WTC11 (cell line): ENCODE measurements at regions not wholly inside any gene's neighbourhood (a gene's known extent, or its start where the extent isn't known, plus 50 kb on each side); places are given as distances from the start of the nearest gene placed in this dataset.

Source experiments
- ATAC-seq: fragments of 200-7000 bp; cut with Tn5 transposase; 2 replicates; pipeline ENCODE4 v1.10.0; 2021; ENCODE audit warnings: mild to moderate bottlenecking, moderate library complexity
- CTCF ChIA-PET: fragments of 300-600 bp; sonication (Branson Sonifier 250); formaldehyde crosslinking; loops from one replicate; lab custom pipeline; 2021; ENCODE audit warnings: antibody characterized with exemption; lab: Charles Lee
- POLR2A ChIA-PET: fragments of 350-600 bp; sonication (Branson Sonifier 250); formaldehyde crosslinking; loops from one replicate; lab custom pipeline; 2021; ENCODE audit warnings: antibody characterized with exemption; lab: Charles Lee
- DNase-seq: peaks from one replicate; pipeline ENCODE4 v3.0.0; 2021; ENCODE audit warnings: low spot score
- H3K27ac Mint-ChIP-seq: 2 replicates; pipeline ENCODE4 v1.8.0; 2021; ENCODE audit warnings: mixed read lengths
- H3K27me3 Mint-ChIP-seq: 2 replicates; pipeline ENCODE4 v1.8.0; 2021; ENCODE audit warnings: low read depth, mild to moderate bottlenecking, moderate library complexity, mixed read lengths
- H3K36me3 Mint-ChIP-seq: 2 replicates; pipeline ENCODE4 v1.8.0; 2021; ENCODE audit warnings: mixed read lengths
- H3K4me1 Mint-ChIP-seq: 2 replicates; pipeline ENCODE4 v1.8.0; 2022; ENCODE audit warnings: mixed read lengths
- H3K4me3 Mint-ChIP-seq: 2 replicates; pipeline ENCODE4 v1.8.0; 2021; ENCODE audit warnings: mild to moderate bottlenecking, moderate library complexity, mixed read lengths
- H3K9me3 Mint-ChIP-seq: 2 replicates; pipeline ENCODE4 v1.8.0; 2021; ENCODE audit warnings: mixed read lengths
- CREM ChIP-seq: sonication (generic); formaldehyde crosslinking; IDR thresholded peaks from 2 replicates; pipeline ENCODE4 v1.8.1; 2022; ENCODE audit warnings: mild to moderate bottlenecking, missing genetic modification reagents, moderate library complexity
- ESRRA ChIP-seq: sonication (generic); formaldehyde crosslinking; IDR thresholded peaks from 2 replicates; pipeline ENCODE4 v1.8.1; 2022; ENCODE audit warnings: mild to moderate bottlenecking, missing genetic modification reagents, borderline replicate concordance
- FOXJ3 ChIP-seq: sonication (generic); formaldehyde crosslinking; IDR thresholded peaks from 2 replicates; pipeline ENCODE4 v1.9.0; 2021; ENCODE audit warnings: missing genetic modification reagents, mild to moderate bottlenecking, borderline replicate concordance
- GTF2I ChIP-seq: fragments of 250-450 bp; sonication (Bioruptor Pico); conservative IDR thresholded peaks from 2 replicates; pipeline ENCODE4 v1.4.0; 2021; ENCODE audit warnings: mild to moderate bottlenecking
- HMGA2 ChIP-seq: fragments of 250-450 bp; sonication (Bioruptor Pico); IDR thresholded peaks from 2 replicates; pipeline ENCODE4 v1.4.0; 2021; ENCODE audit warnings: mild to moderate bottlenecking, moderate library complexity
- IRF2 ChIP-seq: sonication (generic); formaldehyde crosslinking; IDR thresholded peaks from 2 replicates; pipeline ENCODE4 v1.8.0; 2022; ENCODE audit warnings: low read depth, missing genetic modification reagents, borderline replicate concordance
- JAZF1 ChIP-seq: fragments of 250-450 bp; sonication (Bioruptor Pico); IDR thresholded peaks from 2 replicates; pipeline ENCODE4 v1.9.0; 2021; ENCODE audit warnings: moderate library complexity, mild to moderate bottlenecking, inconsistent platforms
- MYBL2 ChIP-seq: sonication (generic); formaldehyde crosslinking; IDR thresholded peaks from 2 replicates; pipeline ENCODE4 v1.8.1; 2023; ENCODE audit warnings: mild to moderate bottlenecking, moderate library complexity, missing genetic modification reagents
- NFATC4 ChIP-seq: fragments of 250-450 bp; sonication (Bioruptor Pico); IDR thresholded peaks from 2 replicates; pipeline ENCODE4 v1.9.0; 2021; ENCODE audit warnings: mild to moderate bottlenecking
- NFYB ChIP-seq: sonication (generic); formaldehyde crosslinking; conservative IDR thresholded peaks from 2 replicates; pipeline ENCODE4 v1.8.0; 2022; ENCODE audit warnings: low read depth, missing genetic modification reagents
- NR2C2 ChIP-seq: sonication (generic); formaldehyde crosslinking; IDR thresholded peaks from 2 replicates; pipeline ENCODE4 v1.8.0; 2022; ENCODE audit warnings: mild to moderate bottlenecking, missing genetic modification reagents
- SMAD4 ChIP-seq: sonication (generic); formaldehyde crosslinking; IDR thresholded peaks from 2 replicates; pipeline ENCODE4 v1.8.0; 2022; ENCODE audit warnings: mild to moderate bottlenecking, missing genetic modification reagents
- SP1 ChIP-seq: sonication (generic); formaldehyde crosslinking; conservative IDR thresholded peaks from 2 replicates; pipeline ENCODE4 v1.8.1; 2022; ENCODE audit warnings: missing genetic modification reagents
- ZNF121 ChIP-seq: sonication (generic); formaldehyde crosslinking; IDR thresholded peaks from 2 replicates; pipeline ENCODE4 v1.8.0; 2023; ENCODE audit warnings: missing genetic modification reagents
- ZNF232 ChIP-seq: sonication (generic); formaldehyde crosslinking; IDR thresholded peaks from 2 replicates; pipeline ENCODE4 v1.8.0; 2022; ENCODE audit warnings: mild to moderate bottlenecking, missing genetic modification reagents
- ZNF396 ChIP-seq: fragments of 250-450 bp; sonication (Bioruptor Pico); IDR thresholded peaks from 2 replicates; pipeline ENCODE4 v1.8.0; 2021; ENCODE audit warnings: mild to moderate bottlenecking, moderate library complexity, borderline replicate concordance
- TF ChIP-seq, protein P1 (sequence below): sonication (generic); formaldehyde crosslinking; IDR thresholded peaks from 2 replicates; pipeline ENCODE4 v1.8.0; 2023; ENCODE audit warnings: missing genetic modification reagents, mild to moderate bottlenecking, borderline replicate concordance
- TF ChIP-seq, protein P2 (sequence below): sonication (generic); formaldehyde crosslinking; IDR thresholded peaks from 2 replicates; pipeline ENCODE4 v1.8.0; 2022; ENCODE audit warnings: mild to moderate bottlenecking, missing genetic modification reagents
- TF ChIP-seq, protein P3 (sequence below): sonication (generic); formaldehyde crosslinking; IDR thresholded peaks from 2 replicates; pipeline ENCODE4 v1.8.1; 2023; ENCODE audit warnings: mild to moderate bottlenecking, missing genetic modification reagents
- TF ChIP-seq, protein P4 (sequence below): sonication (generic); formaldehyde crosslinking; IDR thresholded peaks from 2 replicates; pipeline ENCODE4 v1.8.0; 2022; ENCODE audit warnings: mild to moderate bottlenecking, missing genetic modification reagents
- TF ChIP-seq, protein P5 (sequence below): sonication (generic); formaldehyde crosslinking; IDR thresholded peaks from 2 replicates; pipeline ENCODE4 v1.8.1; 2023; ENCODE audit warnings: mild to moderate bottlenecking, moderate library complexity, missing genetic modification reagents
- TF ChIP-seq, protein P6 (sequence below): sonication (generic); formaldehyde crosslinking; IDR thresholded peaks from 2 replicates; pipeline ENCODE4 v1.8.1; 2023; ENCODE audit warnings: mild to moderate bottlenecking, missing genetic modification reagents, moderate library complexity
- TF ChIP-seq, protein P7 (sequence below): sonication (generic); formaldehyde crosslinking; IDR thresholded peaks from 2 replicates; pipeline ENCODE4 v1.8.1; 2022; ENCODE audit warnings: low read depth, mild to moderate bottlenecking, moderate library complexity, missing genetic modification reagents, borderline replicate concordance
- TF ChIP-seq, protein P8 (sequence below): fragments of 250-450 bp; sonication (Bioruptor Pico); IDR thresholded peaks from 2 replicates; pipeline ENCODE4 v1.9.0; 2021; ENCODE audit warnings: moderate library complexity, mild to moderate bottlenecking, inconsistent platforms, borderline replicate concordance

DNA sequence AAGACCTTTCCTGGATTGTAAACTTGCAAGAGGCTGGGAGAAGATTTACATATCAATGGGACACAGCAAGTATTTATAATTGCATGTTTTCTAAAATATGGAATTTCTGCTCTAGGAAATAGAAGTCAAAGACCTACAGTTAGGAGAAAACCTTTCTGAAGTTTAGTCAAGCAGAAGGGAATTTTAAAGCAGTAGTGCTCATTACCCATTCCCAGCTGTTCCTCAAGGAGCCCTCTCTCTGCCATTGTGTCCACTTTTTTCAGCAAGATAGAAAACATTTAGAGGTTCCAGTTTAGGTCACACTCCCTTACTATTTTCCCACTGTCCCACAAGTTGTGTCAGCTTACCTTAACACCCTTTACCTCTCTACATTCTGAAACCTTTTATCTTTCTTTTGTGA, 584.0 kb upstream of the CHAC2 start:
- Mint-ChIP-seq H3K36me3 (no peaks in the 10 kb centered on the region), H3K4me3 (no peak overlapping the region), H3K27me3 (no peaks in the 10 kb centered on the region), H3K4me1 (peaks cover 30% of the 10 kb centered on the region), H3K27ac (no peak overlapping the region), H3K9me3 (no peaks in the 10 kb centered on the region)
- ATAC-seq (no peak), DNase-seq (no peak)
- POLR2A ChIA-PET = no interaction called here
- no peak for TF ChIP-seq JAZF1
- no peak for TF ChIP-seq IRF2 (CRISPR knock-in tag)
- TF ChIP-seq, protein P1, sequence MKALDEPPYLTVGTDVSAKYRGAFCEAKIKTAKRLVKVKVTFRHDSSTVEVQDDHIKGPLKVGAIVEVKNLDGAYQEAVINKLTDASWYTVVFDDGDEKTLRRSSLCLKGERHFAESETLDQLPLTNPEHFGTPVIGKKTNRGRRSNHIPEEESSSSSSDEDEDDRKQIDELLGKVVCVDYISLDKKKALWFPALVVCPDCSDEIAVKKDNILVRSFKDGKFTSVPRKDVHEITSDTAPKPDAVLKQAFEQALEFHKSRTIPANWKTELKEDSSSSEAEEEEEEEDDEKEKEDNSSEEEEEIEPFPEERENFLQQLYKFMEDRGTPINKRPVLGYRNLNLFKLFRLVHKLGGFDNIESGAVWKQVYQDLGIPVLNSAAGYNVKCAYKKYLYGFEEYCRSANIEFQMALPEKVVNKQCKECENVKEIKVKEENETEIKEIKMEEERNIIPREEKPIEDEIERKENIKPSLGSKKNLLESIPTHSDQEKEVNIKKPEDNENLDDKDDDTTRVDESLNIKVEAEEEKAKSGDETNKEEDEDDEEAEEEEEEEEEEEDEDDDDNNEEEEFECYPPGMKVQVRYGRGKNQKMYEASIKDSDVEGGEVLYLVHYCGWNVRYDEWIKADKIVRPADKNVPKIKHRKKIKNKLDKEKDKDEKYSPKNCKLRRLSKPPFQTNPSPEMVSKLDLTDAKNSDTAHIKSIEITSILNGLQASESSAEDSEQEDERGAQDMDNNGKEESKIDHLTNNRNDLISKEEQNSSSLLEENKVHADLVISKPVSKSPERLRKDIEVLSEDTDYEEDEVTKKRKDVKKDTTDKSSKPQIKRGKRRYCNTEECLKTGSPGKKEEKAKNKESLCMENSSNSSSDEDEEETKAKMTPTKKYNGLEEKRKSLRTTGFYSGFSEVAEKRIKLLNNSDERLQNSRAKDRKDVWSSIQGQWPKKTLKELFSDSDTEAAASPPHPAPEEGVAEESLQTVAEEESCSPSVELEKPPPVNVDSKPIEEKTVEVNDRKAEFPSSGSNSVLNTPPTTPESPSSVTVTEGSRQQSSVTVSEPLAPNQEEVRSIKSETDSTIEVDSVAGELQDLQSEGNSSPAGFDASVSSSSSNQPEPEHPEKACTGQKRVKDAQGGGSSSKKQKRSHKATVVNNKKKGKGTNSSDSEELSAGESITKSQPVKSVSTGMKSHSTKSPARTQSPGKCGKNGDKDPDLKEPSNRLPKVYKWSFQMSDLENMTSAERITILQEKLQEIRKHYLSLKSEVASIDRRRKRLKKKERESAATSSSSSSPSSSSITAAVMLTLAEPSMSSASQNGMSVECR = no peak
- no peak for TF ChIP-seq FOXJ3 (CRISPR knock-in tag)
- TF ChIP-seq ZNF121 = no peak
- TF ChIP-seq, protein P2, sequence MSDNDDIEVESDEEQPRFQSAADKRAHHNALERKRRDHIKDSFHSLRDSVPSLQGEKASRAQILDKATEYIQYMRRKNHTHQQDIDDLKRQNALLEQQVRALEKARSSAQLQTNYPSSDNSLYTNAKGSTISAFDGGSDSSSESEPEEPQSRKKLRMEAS = no peak
- TF ChIP-seq, protein P3, sequence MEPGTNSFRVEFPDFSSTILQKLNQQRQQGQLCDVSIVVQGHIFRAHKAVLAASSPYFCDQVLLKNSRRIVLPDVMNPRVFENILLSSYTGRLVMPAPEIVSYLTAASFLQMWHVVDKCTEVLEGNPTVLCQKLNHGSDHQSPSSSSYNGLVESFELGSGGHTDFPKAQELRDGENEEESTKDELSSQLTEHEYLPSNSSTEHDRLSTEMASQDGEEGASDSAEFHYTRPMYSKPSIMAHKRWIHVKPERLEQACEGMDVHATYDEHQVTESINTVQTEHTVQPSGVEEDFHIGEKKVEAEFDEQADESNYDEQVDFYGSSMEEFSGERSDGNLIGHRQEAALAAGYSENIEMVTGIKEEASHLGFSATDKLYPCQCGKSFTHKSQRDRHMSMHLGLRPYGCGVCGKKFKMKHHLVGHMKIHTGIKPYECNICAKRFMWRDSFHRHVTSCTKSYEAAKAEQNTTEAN = no peak
- TF ChIP-seq, protein P4, sequence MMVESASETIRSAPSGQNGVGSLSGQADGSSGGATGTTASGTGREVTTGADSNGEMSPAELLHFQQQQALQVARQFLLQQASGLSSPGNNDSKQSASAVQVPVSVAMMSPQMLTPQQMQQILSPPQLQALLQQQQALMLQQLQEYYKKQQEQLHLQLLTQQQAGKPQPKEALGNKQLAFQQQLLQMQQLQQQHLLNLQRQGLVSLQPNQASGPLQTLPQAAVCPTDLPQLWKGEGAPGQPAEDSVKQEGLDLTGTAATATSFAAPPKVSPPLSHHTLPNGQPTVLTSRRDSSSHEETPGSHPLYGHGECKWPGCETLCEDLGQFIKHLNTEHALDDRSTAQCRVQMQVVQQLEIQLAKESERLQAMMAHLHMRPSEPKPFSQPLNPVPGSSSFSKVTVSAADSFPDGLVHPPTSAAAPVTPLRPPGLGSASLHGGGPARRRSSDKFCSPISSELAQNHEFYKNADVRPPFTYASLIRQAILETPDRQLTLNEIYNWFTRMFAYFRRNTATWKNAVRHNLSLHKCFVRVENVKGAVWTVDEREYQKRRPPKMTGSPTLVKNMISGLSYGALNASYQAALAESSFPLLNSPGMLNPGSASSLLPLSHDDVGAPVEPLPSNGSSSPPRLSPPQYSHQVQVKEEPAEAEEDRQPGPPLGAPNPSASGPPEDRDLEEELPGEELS (CRISPR knock-in tag) = no peak
- no peak for TF ChIP-seq ZNF396 (CRISPR knock-in tag)
- TF ChIP-seq ESRRA = no peak
- no peak for TF ChIP-seq MYBL2
- no peak for TF ChIP-seq CREM (CRISPR knock-in tag)
- no peak for TF ChIP-seq ZNF232 (CRISPR knock-in tag)
- no peak for TF ChIP-seq SP1 (CRISPR knock-in tag)
- TF ChIP-seq, protein P5, sequence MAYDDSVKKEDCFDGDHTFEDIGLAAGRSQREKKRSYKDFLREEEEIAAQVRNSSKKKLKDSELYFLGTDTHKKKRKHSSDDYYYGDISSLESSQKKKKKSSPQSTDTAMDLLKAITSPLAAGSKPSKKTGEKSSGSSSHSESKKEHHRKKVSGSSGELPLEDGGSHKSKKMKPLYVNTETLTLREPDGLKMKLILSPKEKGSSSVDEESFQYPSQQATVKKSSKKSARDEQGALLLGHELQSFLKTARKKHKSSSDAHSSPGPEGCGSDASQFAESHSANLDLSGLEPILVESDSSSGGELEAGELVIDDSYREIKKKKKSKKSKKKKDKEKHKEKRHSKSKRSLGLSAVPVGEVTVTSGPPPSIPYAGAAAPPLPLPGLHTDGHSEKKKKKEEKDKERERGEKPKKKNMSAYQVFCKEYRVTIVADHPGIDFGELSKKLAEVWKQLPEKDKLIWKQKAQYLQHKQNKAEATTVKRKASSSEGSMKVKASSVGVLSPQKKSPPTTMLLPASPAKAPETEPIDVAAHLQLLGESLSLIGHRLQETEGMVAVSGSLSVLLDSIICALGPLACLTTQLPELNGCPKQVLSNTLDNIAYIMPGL (CRISPR knock-in tag) = no peak
- TF ChIP-seq SMAD4 (CRISPR knock-in tag) = no peak
- TF ChIP-seq, protein P6, sequence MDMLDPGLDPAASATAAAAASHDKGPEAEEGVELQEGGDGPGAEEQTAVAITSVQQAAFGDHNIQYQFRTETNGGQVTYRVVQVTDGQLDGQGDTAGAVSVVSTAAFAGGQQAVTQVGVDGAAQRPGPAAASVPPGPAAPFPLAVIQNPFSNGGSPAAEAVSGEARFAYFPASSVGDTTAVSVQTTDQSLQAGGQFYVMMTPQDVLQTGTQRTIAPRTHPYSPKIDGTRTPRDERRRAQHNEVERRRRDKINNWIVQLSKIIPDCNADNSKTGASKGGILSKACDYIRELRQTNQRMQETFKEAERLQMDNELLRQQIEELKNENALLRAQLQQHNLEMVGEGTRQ (CRISPR knock-in tag) = no peak
- CTCF ChIA-PET = no interaction called here

DNA sequence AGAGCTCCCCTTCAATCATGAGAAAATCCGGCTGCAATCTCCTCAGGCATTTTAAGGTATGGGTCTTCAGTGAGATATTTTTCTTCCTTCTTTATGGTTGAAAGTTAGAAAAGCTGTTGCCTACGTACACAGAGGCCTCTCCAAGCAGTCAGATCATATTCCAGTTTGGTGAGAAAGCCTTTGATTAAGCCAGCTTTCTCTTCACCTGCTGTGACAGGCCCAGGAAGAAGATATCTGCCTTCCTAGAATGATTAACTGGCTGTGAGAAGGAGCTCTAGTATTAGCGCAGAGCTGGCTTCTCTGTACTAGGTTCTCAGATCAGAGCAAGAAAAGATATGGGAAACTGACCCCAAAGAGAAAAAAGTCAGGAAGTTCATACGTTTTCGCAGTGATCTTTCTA, 585.0 kb upstream of the CHAC2 start:
- peaks cover 30% of the 10 kb centered on the region for H3K4me1 Mint-ChIP-seq
- no peak for TF ChIP-seq HMGA2 (CRISPR knock-in tag)
- no peak for TF ChIP-seq MYBL2
- TF ChIP-seq, protein P7, sequence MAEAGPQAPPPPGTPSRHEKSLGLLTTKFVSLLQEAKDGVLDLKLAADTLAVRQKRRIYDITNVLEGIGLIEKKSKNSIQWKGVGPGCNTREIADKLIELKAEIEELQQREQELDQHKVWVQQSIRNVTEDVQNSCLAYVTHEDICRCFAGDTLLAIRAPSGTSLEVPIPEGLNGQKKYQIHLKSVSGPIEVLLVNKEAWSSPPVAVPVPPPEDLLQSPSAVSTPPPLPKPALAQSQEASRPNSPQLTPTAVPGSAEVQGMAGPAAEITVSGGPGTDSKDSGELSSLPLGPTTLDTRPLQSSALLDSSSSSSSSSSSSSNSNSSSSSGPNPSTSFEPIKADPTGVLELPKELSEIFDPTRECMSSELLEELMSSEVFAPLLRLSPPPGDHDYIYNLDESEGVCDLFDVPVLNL = no peak
- no peak for TF ChIP-seq NFATC4
- TF ChIP-seq, protein P8, sequence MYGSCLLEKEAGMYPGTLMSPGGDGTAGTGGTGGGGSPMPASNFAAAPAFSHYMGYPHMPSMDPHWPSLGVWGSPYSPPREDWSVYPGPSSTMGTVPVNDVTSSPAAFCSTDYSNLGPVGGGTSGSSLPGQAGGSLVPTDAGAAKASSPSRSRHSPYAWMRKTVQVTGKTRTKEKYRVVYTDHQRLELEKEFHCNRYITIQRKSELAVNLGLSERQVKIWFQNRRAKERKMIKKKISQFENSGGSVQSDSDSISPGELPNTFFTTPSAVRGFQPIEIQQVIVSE (CRISPR knock-in tag) = no peak
- no peak for TF ChIP-seq GTF2I (CRISPR knock-in tag)
- TF ChIP-seq NFYB (CRISPR knock-in tag) = no peak
- no peak for TF ChIP-seq NR2C2

More for the DNA sequence above, 585.0 kb upstream of the CHAC2 start:
- ChIA-PET CTCF (no interaction called here), POLR2A (no interaction called here)
- Mint-ChIP-seq H3K36me3 (no peaks in the 10 kb centered on the region), H3K27me3 (no peaks in the 10 kb centered on the region), H3K9me3 (no peaks in the 10 kb centered on the region), H3K27ac (no peak overlapping the region), H3K4me3 (no peak overlapping the region)
- peak; percentile 47; the same call in 1 of the 2 replicates for ATAC-seq
- no peak for DNase-seq
